ENCODE measurements at regions not wholly inside any gene's neighbourhood (a gene's known extent, or its start where the extent isn't known, plus 50 kb on each side); places are given as distances from the start of the nearest gene placed in this dataset.

- TF ChIP-seq TAF1 (IDR thresholded peaks at IDR 0.05; ENCODE audit: low read depth), result no peak
- no peak for TF ChIP-seq MXI1 (conservative IDR thresholded peaks at IDR 0.05; ENCODE audit: poor library complexity, severe bottlenecking)
- TF ChIP-seq EP300 (conservative IDR thresholded peaks at IDR 0.05; ENCODE audit: poor library complexity, severe bottlenecking), result no peak
- no peak for TF ChIP-seq REST (IDR thresholded peaks at IDR 0.05; ENCODE audit: borderline replicate concordance)
- TF ChIP-seq EZH2 (IDR thresholded peaks at IDR 0.05; ENCODE audit: borderline replicate concordance, insufficient read depth, low read length, poor library complexity, severe bottlenecking), result no peak
- TF ChIP-seq POLR2AphosphoS5 (IDR thresholded peaks at IDR 0.05), result no peak
- TF ChIP-seq SMC3 (conservative IDR thresholded peaks at IDR 0.05; ENCODE audit: poor library complexity), result no peak
- no peak for TF ChIP-seq CTCF (IDR thresholded peaks at IDR 0.05; ENCODE audit: poor library complexity, severe bottlenecking)
- no peak for TF ChIP-seq RAD21 (conservative IDR thresholded peaks at IDR 0.05)
- Histone ChIP-seq H4K20me1 (ENCODE audit: insufficient read depth) (no peaks in the 10 kb centered on the region), H3K79me2 (replicated peaks; ENCODE audit: insufficient read depth, low read length) (no peaks in the 10 kb centered on the region), H2AFZ (ENCODE audit: low read depth, low read length) (no peak overlapping the region), H3K36me3 (ENCODE audit: insufficient read depth, low read length) (no peaks in the 10 kb centered on the region), H3K9me3 (ENCODE audit: low read length) (no peaks in the 10 kb centered on the region), H3K9me2 (ENCODE audit: insufficient read depth, low read length) (no peaks in the 10 kb centered on the region), H3K4me3 (ENCODE audit: low read length) (no peak overlapping the region), H3K27ac (ENCODE audit: low read length) (no peak overlapping the region), H3K27me3 (ENCODE audit: insufficient read depth, low read depth, low read length) (no peaks in the 10 kb centered on the region), H3F3A (ENCODE audit: insufficient read depth, low read length, poor library complexity, severe bottlenecking) (no peaks in the 10 kb centered on the region), H3K9ac (ENCODE audit: low read length) (no peak overlapping the region), H3K4me2 (ENCODE audit: low read length) (no peak overlapping the region)
Observed at GRCh38 chr7:26949319-26949718, 84.9 kb upstream of the SKAP2 start.

GRCh38 chr7:26948617-26949118 lies 84.3 kb upstream of the SKAP2 start:
- Histone ChIP-seq H3F3A (ENCODE audit: insufficient read depth, low read length, poor library complexity, severe bottlenecking) (no peaks in the 10 kb centered on the region), H3K4me3 (ENCODE audit: low read length) (no peak overlapping the region), H3K4me2 (ENCODE audit: low read length) (no peak overlapping the region), H3K36me3 (ENCODE audit: insufficient read depth, low read length) (no peaks in the 10 kb centered on the region), H3K9me2 (ENCODE audit: insufficient read depth, low read length) (no peaks in the 10 kb centered on the region), H3K79me2 (replicated peaks; ENCODE audit: insufficient read depth, low read length) (no peaks in the 10 kb centered on the region), H4K20me1 (ENCODE audit: insufficient read depth) (no peaks in the 10 kb centered on the region), H3K27ac (ENCODE audit: low read length) (no peak overlapping the region), H3K9ac (ENCODE audit: low read length) (no peak overlapping the region), H3K27me3 (ENCODE audit: insufficient read depth, low read depth, low read length) (no peaks in the 10 kb centered on the region), H3K9me3 (ENCODE audit: low read length) (no peaks in the 10 kb centered on the region), H2AFZ (ENCODE audit: low read depth, low read length) (no peak overlapping the region)
- TF ChIP-seq RAD21 (conservative IDR thresholded peaks at IDR 0.05), result no peak
- no peak for TF ChIP-seq CTCF (IDR thresholded peaks at IDR 0.05; ENCODE audit: poor library complexity, severe bottlenecking)
- no peak for TF ChIP-seq EP300 (conservative IDR thresholded peaks at IDR 0.05; ENCODE audit: poor library complexity, severe bottlenecking)
- no peak for TF ChIP-seq MXI1 (conservative IDR thresholded peaks at IDR 0.05; ENCODE audit: poor library complexity, severe bottlenecking)
- no peak for TF ChIP-seq SMC3 (conservative IDR thresholded peaks at IDR 0.05; ENCODE audit: poor library complexity)
- no peak for TF ChIP-seq REST (IDR thresholded peaks at IDR 0.05; ENCODE audit: borderline replicate concordance)
- TF ChIP-seq TAF1 (IDR thresholded peaks at IDR 0.05; ENCODE audit: low read depth), result no peak
- no peak for TF ChIP-seq POLR2AphosphoS5 (IDR thresholded peaks at IDR 0.05)
